GM21526 (cell line): ENCODE measurements at regions not wholly inside any gene's neighbourhood (a gene's known extent, or its start where the extent isn't known, plus 50 kb on each side); places are given as distances from the start of the nearest gene placed in this dataset.
"Not testable (repeated sequence)": the region's sequence is repeated elsewhere in the genome, so short reads cannot be mapped to it uniquely, and the experiment has no call there.

Experiments used
- ATAC-seq: cut with Tn5 transposase; IDR thresholded peaks from one replicate; pipeline ENCODE4 v1.9.1; 2021; ENCODE audit warnings: moderate library complexity; ENCODE audit not compliant: unreplicated experiment, low FRiP score

GRCh38 chr1:58931024-58931423 lies 147.2 kb upstream of the JUN start:
- ATAC-seq: no peak

- ATAC-seq: no peak
Observed at GRCh38 chr1:58931756-58932155, 147.9 kb upstream of the JUN start.

- ATAC-seq: no peak
Observed at GRCh38 chr1:58932859-58933598, 149.2 kb upstream of the JUN start.

GRCh38 chr1:58933599-58933926 lies 149.7 kb upstream of the JUN start:
- no peak for ATAC-seq

- no peak for ATAC-seq
Observed at GRCh38 chr1:58934706-58935105, 150.9 kb upstream of the JUN start.

- no peak for ATAC-seq
Observed at GRCh38 chr1:58936973-58937372, 153.1 kb upstream of the JUN start.

- no peak for ATAC-seq
Observed at GRCh38 chr1:58939146-58939545, 155.3 kb upstream of the JUN start.

GRCh38 chr1:58939666-58940370 lies 156.0 kb upstream of the JUN start:
- ATAC-seq: no peak

- ATAC-seq: no peak
Observed at GRCh38 chr1:58941471-58942289, 157.8 kb upstream of the JUN start.

GRCh38 chr1:58942759-58943191 lies 158.9 kb upstream of the JUN start:
- no peak for ATAC-seq

- ATAC-seq: no peak
Observed at GRCh38 chr1:58943776-58944175, 159.9 kb upstream of the JUN start.

GRCh38 chr1:58944439-58944838 lies 160.6 kb upstream of the JUN start:
- ATAC-seq: no peak

GRCh38 chr1:58946390-58946789 lies 162.5 kb upstream of the JUN start:
- ATAC-seq: no peak

- no peak for ATAC-seq
Observed at GRCh38 chr1:58948671-58949070, 164.8 kb upstream of the JUN start.

- no peak for ATAC-seq
Observed at GRCh38 chr1:58949551-58950220, 165.8 kb upstream of the JUN start.

- no peak for ATAC-seq
Observed at GRCh38 chr1:58950897-58951296, 167.1 kb upstream of the JUN start.

- ATAC-seq: not testable (repeated sequence)
Observed at GRCh38 chr1:58953951-58954350, 170.1 kb upstream of the JUN start.

GRCh38 chr1:58963287-58963686 lies 179.4 kb upstream of the JUN start:
- not testable (repeated sequence) for ATAC-seq

GRCh38 chr1:58964428-58964827 lies 180.6 kb upstream of the JUN start:
- no peak for ATAC-seq

- ATAC-seq: no peak
Observed at GRCh38 chr1:58964880-58965279, 181.0 kb upstream of the JUN start.
